HCT116 (cell line): ENCODE measurements at regions not wholly inside any gene's neighbourhood (a gene's known extent, or its start where the extent isn't known, plus 50 kb on each side); places are given as distances from the start of the nearest gene placed in this dataset.

ENCODE experiments used
- ATAC-seq: fragments of 200-7000 bp; cut with Tn5 transposase; 2 replicates; pipeline ENCODE4 v1.9.1; 2020; ENCODE audit warnings: mild to moderate bottlenecking, moderate library complexity
- BruUV-seq: library from RNA; stranded (reverse); fragments of 400-500 nt; replicated peaks from 2 replicates; lab custom pipeline; 2021; lab: Mats Ljungman, UMichigan
- CTCF ChIA-PET: fragments of 300-600 bp; sonication (Branson Sonifier 250); formaldehyde crosslinking; loops from one replicate; lab custom pipeline; 2021; ENCODE audit warnings: antibody characterized with exemption; lab: Charles Lee
- POLR2A ChIA-PET: fragments of 300-600, 350-600 bp; sonication (Branson Sonifier 250); formaldehyde crosslinking; loops from one replicate; lab custom pipeline; 2021; ENCODE audit warnings: antibody characterized with exemption; lab: Charles Lee
- RAD21 ChIA-PET, 2 experiments: fragments of 300-600 bp; sonication (Branson Sonifier 250); formaldehyde crosslinking; loops; one replicate each; lab custom pipeline; 2023; ENCODE audit warnings: low total read pairs in 2 of 2; ENCODE audit not compliant: uncharacterized antibody in 2 of 2, unreplicated experiment in 2 of 2, low non-redundant PET in 1 of 2; lab: Charles Lee
- DNase-seq: peaks from one replicate; pipeline ENCODE4 v3.0.0-alpha.2; 2010; ENCODE audit warnings: low read depth, low spot score
- H2AFZ ChIP-seq: fragments of 200-600 bp; shearing (Covaris generic), sonication (generic); 2 replicates; pipeline ENCODE4 v1.6.1; 2017; ENCODE audit warnings: low read depth, mixed run types, mixed read lengths, antibody characterized with exemption, low read length; ENCODE audit not compliant: poor library complexity, severe bottlenecking
- H3K27ac ChIP-seq: 2 replicates; pipeline ENCODE4 v1.5.1; 2012; ENCODE audit warnings: low read depth, low read length
- H3K27me3 ChIP-seq: fragments of 200-600 bp; sonication (generic); 2 replicates; pipeline ENCODE4 v1.6.1; 2016; ENCODE audit warnings: mixed run types, low read length, mixed read lengths; ENCODE audit not compliant: insufficient read depth
- H3K36me3 ChIP-seq, 2 experiments: fragments of 200-500 bp in 1 of 2; fragments of 200-600 bp in 1 of 2; sonication (Bioruptor generic) in 1 of 2; sonication (generic) in 1 of 2; 2 replicates each; pipeline versions ENCODE4 v1.5.1 to v1.6.1; 2014 to 2016; ENCODE audit warnings: low read length in 2 of 2, inconsistent platforms in 1 of 2, mixed read lengths in 1 of 2, mixed run types in 1 of 2; ENCODE audit not compliant: insufficient read depth in 2 of 2, control insufficient read depth in 1 of 2
- H3K4me1 ChIP-seq, 2 experiments: fragments of 200-600 bp in 1 of 2; sonication (generic) in 1 of 2; 2 replicates each; pipeline versions ENCODE4 v1.5.1 to v1.6.1; 2012 to 2017; ENCODE audit warnings: low read length in 2 of 2, inconsistent platforms in 1 of 2, mild to moderate bottlenecking in 1 of 2, mixed read lengths in 1 of 2, mixed run types in 1 of 2, moderate library complexity in 1 of 2; ENCODE audit not compliant: insufficient read depth in 2 of 2, control insufficient read depth in 1 of 2
- H3K4me2 ChIP-seq: fragments of 200-600 bp; sonication (generic); 2 replicates; pipeline ENCODE4 v1.6.1; 2017; ENCODE audit warnings: mixed run types, low read length, mixed read lengths
- H3K4me3 ChIP-seq, 2 experiments: fragments of 200-600 bp in 1 of 2; sonication (generic) in 1 of 2; replicated peaks in 1 of 2; 2 replicates each; pipeline ENCODE4 v1.5.1; 2011 to 2016; ENCODE audit warnings: low read length in 2 of 2, control low read depth in 1 of 2, low read depth in 1 of 2, mild to moderate bottlenecking in 1 of 2, mixed read lengths in 1 of 2, mixed run types in 1 of 2
- H3K79me2 ChIP-seq: fragments of 200-600 bp; sonication (generic); 2 replicates; pipeline ENCODE4 v1.6.1; 2017; ENCODE audit warnings: mild to moderate bottlenecking, mixed run types, low read length, moderate library complexity, mixed read lengths; ENCODE audit not compliant: insufficient read depth
- H3K9ac ChIP-seq: fragments of 200-600 bp; sonication (generic); 2 replicates; pipeline ENCODE4 v1.6.1; 2016; ENCODE audit warnings: low read length, mixed read lengths
- H3K9me2 ChIP-seq: fragments of 200-600 bp; sonication (generic), shearing (Covaris generic); 2 replicates; pipeline ENCODE4 v1.6.1; 2017; ENCODE audit warnings: mixed run types, mild to moderate bottlenecking, moderate library complexity; ENCODE audit not compliant: insufficient read depth
- H3K9me3 ChIP-seq, 2 experiments: fragments of 200-500 bp in 1 of 2; fragments of 200-600 bp in 1 of 2; sonication (Bioruptor generic) in 1 of 2; sonication (generic) in 1 of 2; 2 replicates each; pipeline ENCODE4 v1.6.1; 2014 to 2017; ENCODE audit warnings: low read length in 2 of 2, mixed read lengths in 2 of 2, inconsistent platforms in 1 of 2, low read depth in 1 of 2, mild to moderate bottlenecking in 1 of 2, mixed run types in 1 of 2, moderate library complexity in 1 of 2; ENCODE audit not compliant: control insufficient read depth in 1 of 2, insufficient read depth in 1 of 2
- H4K20me1 ChIP-seq: fragments of 200-600 bp; sonication (generic), shearing (Covaris generic); 2 replicates; pipeline ENCODE4 v1.6.1; 2017; ENCODE audit warnings: mixed run types, mild to moderate bottlenecking, moderate library complexity; ENCODE audit not compliant: insufficient read depth
- CBX3 ChIP-seq: IDR thresholded peaks from 2 replicates; pipeline ENCODE4 v1.6.1; 2012; ENCODE audit warnings: low read depth
- CEBPB ChIP-seq: IDR thresholded peaks from 2 replicates; pipeline ENCODE4 v1.6.1; 2012; ENCODE audit warnings: low read depth
- EZH2 ChIP-seq: fragments of 200-600 bp; sonication (generic); IDR thresholded peaks from 2 replicates; pipeline ENCODE4 v1.6.1; 2017; ENCODE audit warnings: antibody characterized with exemption, mixed run types
- EZH2phosphoT487 ChIP-seq: fragments of 200-600 bp; IDR thresholded peaks from 2 replicates; pipeline ENCODE4 v1.6.1; 2018; ENCODE audit warnings: antibody characterized with exemption, borderline replicate concordance
- JUND ChIP-seq: IDR thresholded peaks from 2 replicates; pipeline ENCODE4 v1.6.1; 2012
- MAX ChIP-seq: IDR thresholded peaks from 2 replicates; pipeline ENCODE4 v1.6.1; 2012
- POLR2A ChIP-seq: IDR thresholded peaks from 2 replicates; pipeline ENCODE4 v1.7.0; 2011; ENCODE audit warnings: borderline replicate concordance; ENCODE audit not compliant: insufficient read depth, insufficient read length; ENCODE audit errors: extremely low read depth
- POLR2AphosphoS5 ChIP-seq: IDR thresholded peaks from 2 replicates; pipeline ENCODE4 v1.6.1; 2011; ENCODE audit warnings: mild to moderate bottlenecking, low read depth, low read length, moderate library complexity
- RAD21 ChIP-seq: IDR thresholded peaks from 2 replicates; pipeline ENCODE4 v1.6.1; 2012; ENCODE audit warnings: low read depth, mild to moderate bottlenecking
- REST ChIP-seq: IDR thresholded peaks from 2 replicates; pipeline ENCODE4 v1.6.1; 2012; ENCODE audit warnings: low read depth
- SIN3A ChIP-seq: IDR thresholded peaks from 2 replicates; pipeline ENCODE4 v1.6.1; 2012; ENCODE audit warnings: low read depth
- SP1 ChIP-seq: IDR thresholded peaks from 2 replicates; pipeline ENCODE4 v1.6.1; 2012; ENCODE audit warnings: low read depth
- SRF ChIP-seq: IDR thresholded peaks from 2 replicates; pipeline ENCODE4 v1.6.1; 2012; ENCODE audit warnings: low read depth
- TCF7L2 ChIP-seq: IDR thresholded peaks from 2 replicates; pipeline ENCODE4 v1.7.0; 2011; ENCODE audit warnings: borderline replicate concordance, inconsistent platforms; ENCODE audit not compliant: insufficient read depth, insufficient read length; ENCODE audit errors: extremely low read depth
- YY1 ChIP-seq: IDR thresholded peaks from 2 replicates; pipeline ENCODE4 v1.6.1; 2011; ENCODE audit warnings: low read length, low read depth, moderate library complexity, mild to moderate bottlenecking; ENCODE audit not compliant: insufficient replicate concordance; ENCODE audit errors: extremely low read depth
- ZFX ChIP-seq: fragments of 450-650 bp; IDR thresholded peaks from 2 replicates; pipeline ENCODE4 v1.6.1; 2017
- ZNF274 ChIP-seq: fragments of 200-500 bp; sonication (Bioruptor generic); IDR thresholded peaks from 2 replicates; pipeline ENCODE4 v1.6.1; 2014; ENCODE audit warnings: mild to moderate bottlenecking, low read depth, low read length, inconsistent platforms
- intact Hi-C: fragments of 100-400 bp; cut with micrococcal nuclease; formaldehyde crosslinking; loops from 2 replicates; pipeline ENCODE4 v1.10.0; 2022
- TF ChIP-seq, protein P1 (sequence below): IDR thresholded peaks from 2 replicates; pipeline ENCODE4 v1.6.1; 2011; ENCODE audit warnings: mild to moderate bottlenecking, low read length, moderate library complexity; ENCODE audit not compliant: insufficient replicate concordance; ENCODE audit errors: extremely low read depth
- TF ChIP-seq, protein P2 (sequence below), 3 experiments: fragments of 200-600 bp in 1 of 3; sonication (generic) in 1 of 3; IDR thresholded peaks in 2 of 3; conservative IDR thresholded peaks in 1 of 3; 2 replicates each; pipeline ENCODE4 v1.5.1; 2012 to 2017; ENCODE audit warnings: low read depth in 2 of 3, low read length in 2 of 3, antibody characterized with exemption in 1 of 3, borderline replicate concordance in 1 of 3, control low read depth in 1 of 3, mild to moderate bottlenecking in 1 of 3, mixed read lengths in 1 of 3, mixed run types in 1 of 3, moderate library complexity in 1 of 3; ENCODE audit not compliant: insufficient read depth in 1 of 3

DNA sequence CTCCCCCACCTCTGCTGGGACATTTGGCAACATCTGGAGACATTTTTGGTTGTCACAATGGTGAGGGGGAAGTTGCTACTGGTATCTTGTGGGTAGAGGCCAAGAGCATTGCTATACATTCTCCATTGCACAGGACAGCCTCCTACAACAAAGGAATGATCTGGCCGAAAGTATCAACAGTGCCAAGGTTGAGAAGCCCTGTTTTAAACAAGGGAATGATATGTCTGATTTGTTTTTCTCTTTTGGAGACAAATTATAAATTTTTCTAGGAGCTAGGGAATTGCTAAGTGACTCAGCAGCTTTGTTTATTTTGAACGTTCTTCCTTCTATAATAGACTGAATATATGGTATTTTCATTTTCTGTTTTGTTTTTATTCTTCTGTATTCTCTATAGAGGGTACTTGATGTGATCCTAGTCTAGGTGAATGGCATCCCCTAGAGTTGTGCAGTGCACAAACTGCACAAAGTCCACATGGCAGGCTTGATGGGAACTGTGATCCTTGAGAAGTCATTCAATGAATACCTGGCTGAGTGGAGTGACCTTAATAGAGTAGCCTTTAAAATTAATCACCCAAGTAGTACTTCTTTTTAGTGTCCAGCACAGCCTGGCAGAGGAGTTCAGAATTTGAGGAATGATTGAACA lies 288.6 kb upstream of the USP24 start:
- H3K4me2 ChIP-seq: no peak overlapping the region
- H3K4me3 ChIP-seq: no peak overlapping the region
- no peak overlapping the region for H2AFZ ChIP-seq
- no peak overlapping the region for H3K9ac ChIP-seq
- no peaks in the 10 kb centered on the region for H3K36me3 ChIP-seq
- no peaks in the 10 kb centered on the region for H3K79me2 ChIP-seq
- BruUV-seq: no TSS peak
- no peaks in the 10 kb centered on the region for H3K9me2 ChIP-seq
- ATAC-seq: no peak
- peaks cover 0 to 17% of the 10 kb centered on the region in 2 experiments; a peak in 1 of 4 replicates for H3K4me1 ChIP-seq
- no peaks in the 10 kb centered on the region for H3K27me3 ChIP-seq
- DNase-seq: no peak
- POLR2A ChIA-PET: no interaction called here
- H4K20me1 ChIP-seq: no peaks in the 10 kb centered on the region
- RAD21 ChIA-PET: no interaction called here
- CTCF ChIA-PET: no interaction called here
- intact Hi-C loops: no loop called here
- no peak for TF ChIP-seq JUND
- no peak for TF ChIP-seq YY1
- TF ChIP-seq TCF7L2: no peak
- TF ChIP-seq, protein P1, sequence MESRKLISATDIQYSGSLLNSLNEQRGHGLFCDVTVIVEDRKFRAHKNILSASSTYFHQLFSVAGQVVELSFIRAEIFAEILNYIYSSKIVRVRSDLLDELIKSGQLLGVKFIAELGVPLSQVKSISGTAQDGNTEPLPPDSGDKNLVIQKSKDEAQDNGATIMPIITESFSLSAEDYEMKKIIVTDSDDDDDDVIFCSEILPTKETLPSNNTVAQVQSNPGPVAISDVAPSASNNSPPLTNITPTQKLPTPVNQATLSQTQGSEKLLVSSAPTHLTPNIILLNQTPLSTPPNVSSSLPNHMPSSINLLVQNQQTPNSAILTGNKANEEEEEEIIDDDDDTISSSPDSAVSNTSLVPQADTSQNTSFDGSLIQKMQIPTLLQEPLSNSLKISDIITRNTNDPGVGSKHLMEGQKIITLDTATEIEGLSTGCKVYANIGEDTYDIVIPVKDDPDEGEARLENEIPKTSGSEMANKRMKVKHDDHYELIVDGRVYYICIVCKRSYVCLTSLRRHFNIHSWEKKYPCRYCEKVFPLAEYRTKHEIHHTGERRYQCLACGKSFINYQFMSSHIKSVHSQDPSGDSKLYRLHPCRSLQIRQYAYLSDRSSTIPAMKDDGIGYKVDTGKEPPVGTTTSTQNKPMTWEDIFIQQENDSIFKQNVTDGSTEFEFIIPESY: no peak
- TF ChIP-seq POLR2AphosphoS5: no peak
- no peak for TF ChIP-seq CBX3
- no peak for TF ChIP-seq CEBPB
- no peak for TF ChIP-seq SIN3A
- TF ChIP-seq REST: no peak
- no peak for TF ChIP-seq ZNF274
- TF ChIP-seq EZH2phosphoT487: no peak
- TF ChIP-seq RAD21: no peak
- no peak for TF ChIP-seq SRF
- TF ChIP-seq EZH2: no peak
- TF ChIP-seq ZFX: no peak
- no peak for TF ChIP-seq SP1
- TF ChIP-seq, protein P2, sequence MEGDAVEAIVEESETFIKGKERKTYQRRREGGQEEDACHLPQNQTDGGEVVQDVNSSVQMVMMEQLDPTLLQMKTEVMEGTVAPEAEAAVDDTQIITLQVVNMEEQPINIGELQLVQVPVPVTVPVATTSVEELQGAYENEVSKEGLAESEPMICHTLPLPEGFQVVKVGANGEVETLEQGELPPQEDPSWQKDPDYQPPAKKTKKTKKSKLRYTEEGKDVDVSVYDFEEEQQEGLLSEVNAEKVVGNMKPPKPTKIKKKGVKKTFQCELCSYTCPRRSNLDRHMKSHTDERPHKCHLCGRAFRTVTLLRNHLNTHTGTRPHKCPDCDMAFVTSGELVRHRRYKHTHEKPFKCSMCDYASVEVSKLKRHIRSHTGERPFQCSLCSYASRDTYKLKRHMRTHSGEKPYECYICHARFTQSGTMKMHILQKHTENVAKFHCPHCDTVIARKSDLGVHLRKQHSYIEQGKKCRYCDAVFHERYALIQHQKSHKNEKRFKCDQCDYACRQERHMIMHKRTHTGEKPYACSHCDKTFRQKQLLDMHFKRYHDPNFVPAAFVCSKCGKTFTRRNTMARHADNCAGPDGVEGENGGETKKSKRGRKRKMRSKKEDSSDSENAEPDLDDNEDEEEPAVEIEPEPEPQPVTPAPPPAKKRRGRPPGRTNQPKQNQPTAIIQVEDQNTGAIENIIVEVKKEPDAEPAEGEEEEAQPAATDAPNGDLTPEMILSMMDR (IDR thresholded peaks at IDR 0.05 in 2 of 3, conservative IDR thresholded peaks at IDR 0.05 in 1 of 3; ENCODE audit: borderline replicate concordance in 1 of 3, insufficient read depth in 1 of 3, low read depth in 2 of 3, low read length in 2 of 3): no peak
- TF ChIP-seq POLR2A: no peak
- no peak for TF ChIP-seq MAX
- H3K9me3 ChIP-seq: no peaks in the 10 kb centered on the region
- H3K27ac ChIP-seq: no peak overlapping the region
